Peyer's patch (tissue), 4 donors: ENCODE measurements at regions not wholly inside any gene's neighbourhood (a gene's known extent, or its start where the extent isn't known, plus 50 kb on each side); places are given as distances from the start of the nearest gene placed in this dataset.

Experiments
- DNase-seq, 3 donors: peaks; one replicate each; pipeline ENCODE4 v3.0.0-alpha.2; 2017 to 2019
- H3K27ac ChIP-seq, 4 donors: fragments of 200-600 bp; sonication (generic); one replicate each; pipeline ENCODE4 v1.5.1; 2016 to 2019
- H3K27me3 ChIP-seq, 2 donors: fragments of 200-600 bp; sonication (generic); one replicate each; pipeline ENCODE4 v1.5.1; 2019
- H3K36me3 ChIP-seq, 3 donors: fragments of 200-600 bp; sonication (generic); one replicate each; pipeline ENCODE4 v1.5.1; 2016 to 2019
- H3K4me1 ChIP-seq, 4 donors: fragments of 200-600 bp; sonication (generic); one replicate each; pipeline ENCODE4 v1.5.1; 2016 to 2019
- H3K4me3 ChIP-seq, 4 donors: fragments of 200-600 bp; sonication (generic); 1 replicate in 3 of 4; 2 replicates in 1 of 4; pipeline ENCODE4 v1.5.1; 2016 to 2019; ENCODE audit warnings: mild to moderate bottlenecking in 1 of 4
- H3K9me3 ChIP-seq, 4 donors: fragments of 200-600 bp; sonication (generic); one replicate each; pipeline ENCODE4 v1.5.1; 2016 to 2019; ENCODE audit warnings: mild to moderate bottlenecking in 1 of 4
- CTCF ChIP-seq, 6 experiments: fragments of 450-650 bp in 4 of 6; fragments of 200-600 bp in 2 of 6; sonication (generic) in 1 of 6; IDR thresholded peaks; one replicate each; pipeline ENCODE4 v1.5.1; 2017 to 2019; ENCODE audit warnings: antibody characterized with exemption in 6 of 6, mild to moderate bottlenecking in 3 of 6, moderate library complexity in 1 of 6
- POLR2A ChIP-seq, 2 donors: fragments of 450-650 bp; IDR thresholded peaks; one replicate each; pipeline ENCODE4 v1.5.1; 2017; ENCODE audit warnings: antibody characterized with exemption in 2 of 2, mild to moderate bottlenecking in 2 of 2, moderate library complexity in 2 of 2

GRCh38 chr10:121082984-121083383, 231.8 kb downstream of the WDR11 start:
- Histone ChIP-seq H3K4me3 (no peak overlapping the region), H3K36me3 (no peaks in the 10 kb centered on the region), H3K9me3 (no peaks in the 10 kb centered on the region), H3K27me3 (no peaks in the 10 kb centered on the region), H3K4me1 (peaks cover 0 to 32% (median 3%) of the 10 kb centered on the region in 4 donors), H3K27ac (no peak overlapping the region)
- no peak for DNase-seq
- TF ChIP-seq POLR2A (IDR thresholded peaks at IDR 0.05) (no peak), CTCF (IDR thresholded peaks at IDR 0.05) (no peak)

GRCh38 chr10:121084016-121084674, 233.0 kb downstream of the WDR11 start:
- Histone ChIP-seq H3K4me1 (peaks cover 0 to 20% (median 3%) of the 10 kb centered on the region in 4 donors), H3K36me3 (no peaks in the 10 kb centered on the region), H3K27me3 (no peaks in the 10 kb centered on the region), H3K9me3 (no peaks in the 10 kb centered on the region), H3K27ac (no peak overlapping the region), H3K4me3 (no peak overlapping the region)
- no peak for TF ChIP-seq CTCF (IDR thresholded peaks at IDR 0.05)
- TF ChIP-seq POLR2A (IDR thresholded peaks at IDR 0.05): no peak
- DNase-seq: no peak

- Histone ChIP-seq H3K4me1 (peaks cover 0 to 15% (median 3%) of the 10 kb centered on the region in 4 donors), H3K27ac (no peak overlapping the region), H3K9me3 (no peaks in the 10 kb centered on the region), H3K36me3 (no peaks in the 10 kb centered on the region), H3K4me3 (no peak overlapping the region), H3K27me3 (no peaks in the 10 kb centered on the region)
- no peak for DNase-seq
- TF ChIP-seq POLR2A (IDR thresholded peaks at IDR 0.05): no peak
- no peak for TF ChIP-seq CTCF (IDR thresholded peaks at IDR 0.05)
These were observed 233.5 kb downstream of the WDR11 start for GRCh38 chr10:121084675-121085070.

GRCh38 chr10:121085367-121085766, 234.2 kb downstream of the WDR11 start:
- no peak overlapping the region for H3K27ac ChIP-seq
- no peaks in the 10 kb centered on the region for H3K9me3 ChIP-seq
- peaks cover 0 to 8% (median 3%) of the 10 kb centered on the region in 4 donors for H3K4me1 ChIP-seq
- H3K36me3 ChIP-seq: no peaks in the 10 kb centered on the region
- H3K4me3 ChIP-seq: no peak overlapping the region
- TF ChIP-seq CTCF (IDR thresholded peaks at IDR 0.05): no peak
- no peak for TF ChIP-seq POLR2A (IDR thresholded peaks at IDR 0.05)
- no peak for DNase-seq
- H3K27me3 ChIP-seq: no peaks in the 10 kb centered on the region

- H3K36me3 ChIP-seq: no peaks in the 10 kb centered on the region
- no peak for TF ChIP-seq CTCF (IDR thresholded peaks at IDR 0.05)
- TF ChIP-seq POLR2A (IDR thresholded peaks at IDR 0.05): no peak
- no peaks in the 10 kb centered on the region for H3K27me3 ChIP-seq
- no peak overlapping the region for H3K27ac ChIP-seq
- H3K4me3 ChIP-seq: no peak overlapping the region
- DNase-seq: no peak
- peaks cover 0 to 5% (median 0%) of the 10 kb centered on the region in 4 donors for H3K4me1 ChIP-seq
- H3K9me3 ChIP-seq: peaks cover 0 to 4% (median 0%) of the 10 kb centered on the region in 4 donors
These were observed 236.0 kb downstream of the WDR11 start for GRCh38 chr10:121087129-121087528.
